ENCODE measurements at regions not wholly inside any gene's neighbourhood (a gene's known extent, or its start where the extent isn't known, plus 50 kb on each side); places are given as distances from the start of the nearest gene placed in this dataset.
"Not testable (repeated sequence)": the region's sequence is repeated elsewhere in the genome, so short reads cannot be mapped to it uniquely, and the experiment has no call there.

DNA sequence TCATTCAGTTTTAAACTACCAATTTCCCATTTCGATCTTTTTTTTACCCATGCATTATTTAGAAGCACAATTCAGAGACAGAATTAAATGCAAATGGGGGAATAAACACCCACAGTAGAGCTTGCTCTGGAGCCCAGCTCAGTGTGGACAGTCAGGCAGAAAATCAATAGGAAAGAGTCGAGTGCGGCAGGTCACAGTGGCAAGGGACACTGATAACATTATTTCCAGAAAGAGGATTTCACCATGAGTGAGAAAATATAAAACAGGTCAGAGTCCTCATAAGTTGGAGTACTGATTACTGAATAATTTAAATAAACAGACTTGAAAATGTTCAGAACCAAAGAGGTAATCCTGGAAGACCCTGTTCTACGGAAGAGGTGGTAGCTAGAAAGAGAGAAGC is 532.5 kb downstream of the CCSER2 start:
- 85% methylated on average over 4 of the region's 4 CpGs for WGBS
- H3K27ac ChIP-seq (ENCODE audit: low read length) = no peak overlapping the region
- H3K27me3 ChIP-seq (ENCODE audit: control insufficient read depth, insufficient read depth) = no peaks in the 10 kb centered on the region
- DNase-seq (no peak), ATAC-seq (no peak)
- intact Hi-C loops (cut with DNase I) = no loop called here
- no peaks in the 10 kb centered on the region for H3K9me3 ChIP-seq (ENCODE audit: control insufficient read depth, low read length)
- H3K4me1 ChIP-seq (ENCODE audit: control insufficient read depth, insufficient read depth, low read length) = no peaks in the 10 kb centered on the region
- no peak overlapping the region for H3K4me3 ChIP-seq (ENCODE audit: low read length)

DNA sequence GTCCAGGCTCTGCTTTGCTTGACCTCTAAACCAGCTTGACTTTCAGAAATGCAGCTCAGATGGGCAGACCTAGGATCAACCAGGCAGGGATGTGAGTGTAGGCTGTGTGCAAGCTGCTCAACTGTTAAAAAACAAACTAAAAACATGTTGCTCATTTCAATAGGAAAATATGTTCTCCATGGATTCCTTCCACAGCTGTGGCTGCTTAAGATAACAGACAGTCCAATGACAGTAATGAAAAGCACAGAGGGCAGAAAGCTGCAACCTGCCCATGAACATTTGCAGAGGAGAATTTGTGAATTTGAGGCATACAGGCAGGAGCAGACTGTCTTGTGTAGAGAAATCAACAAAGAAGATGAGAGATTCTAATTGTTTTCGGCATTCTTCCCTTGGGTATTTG is 534.2 kb downstream of the CCSER2 start:
- Histone ChIP-seq H3K4me3 (ENCODE audit: low read length) (no peak overlapping the region), H3K4me1 (ENCODE audit: control insufficient read depth, insufficient read depth, low read length) (no peaks in the 10 kb centered on the region), H3K9me3 (ENCODE audit: control insufficient read depth, low read length) (no peaks in the 10 kb centered on the region), H3K27ac (ENCODE audit: low read length) (no peak overlapping the region), H3K27me3 (ENCODE audit: control insufficient read depth, insufficient read depth) (no peaks in the 10 kb centered on the region)
- ATAC-seq (no peak), DNase-seq (no peak)
- intact Hi-C loops (cut with DNase I) = no loop called here
- WGBS = 45% methylated on average over 1 of the region's 1 CpG

DNA sequence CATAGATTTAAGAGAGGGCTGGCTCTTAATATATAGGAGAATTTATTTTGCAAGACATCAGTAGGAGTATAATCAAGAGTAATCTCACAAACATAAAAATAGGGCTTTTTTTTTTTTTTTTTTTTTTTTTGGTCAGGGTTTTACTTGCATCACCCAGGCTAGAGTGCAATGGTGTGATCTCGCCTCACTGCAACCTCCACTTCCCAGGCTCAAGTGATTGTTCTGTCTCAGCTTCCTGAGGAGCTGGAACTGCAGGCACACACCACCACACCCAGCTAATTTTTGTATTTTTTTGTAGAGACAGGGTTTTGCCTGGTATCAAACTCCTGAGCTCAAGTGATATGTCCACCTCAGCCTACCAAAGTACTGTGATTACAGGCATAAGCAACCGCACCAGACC is 535.3 kb downstream of the CCSER2 start:
- WGBS = 94% methylated on average over 2 of the region's 2 CpGs
- ATAC-seq (no peak), DNase-seq (no peak)
- intact Hi-C loops (cut with DNase I) = no loop called here
- H3K4me1 ChIP-seq (ENCODE audit: control insufficient read depth, insufficient read depth, low read length) = no peaks in the 10 kb centered on the region
- no peaks in the 10 kb centered on the region for H3K9me3 ChIP-seq (ENCODE audit: control insufficient read depth, low read length)
- H3K27ac ChIP-seq (ENCODE audit: low read length) = no peak overlapping the region
- H3K4me3 ChIP-seq (ENCODE audit: low read length) = no peak overlapping the region
- no peaks in the 10 kb centered on the region for H3K27me3 ChIP-seq (ENCODE audit: control insufficient read depth, insufficient read depth)

DNA sequence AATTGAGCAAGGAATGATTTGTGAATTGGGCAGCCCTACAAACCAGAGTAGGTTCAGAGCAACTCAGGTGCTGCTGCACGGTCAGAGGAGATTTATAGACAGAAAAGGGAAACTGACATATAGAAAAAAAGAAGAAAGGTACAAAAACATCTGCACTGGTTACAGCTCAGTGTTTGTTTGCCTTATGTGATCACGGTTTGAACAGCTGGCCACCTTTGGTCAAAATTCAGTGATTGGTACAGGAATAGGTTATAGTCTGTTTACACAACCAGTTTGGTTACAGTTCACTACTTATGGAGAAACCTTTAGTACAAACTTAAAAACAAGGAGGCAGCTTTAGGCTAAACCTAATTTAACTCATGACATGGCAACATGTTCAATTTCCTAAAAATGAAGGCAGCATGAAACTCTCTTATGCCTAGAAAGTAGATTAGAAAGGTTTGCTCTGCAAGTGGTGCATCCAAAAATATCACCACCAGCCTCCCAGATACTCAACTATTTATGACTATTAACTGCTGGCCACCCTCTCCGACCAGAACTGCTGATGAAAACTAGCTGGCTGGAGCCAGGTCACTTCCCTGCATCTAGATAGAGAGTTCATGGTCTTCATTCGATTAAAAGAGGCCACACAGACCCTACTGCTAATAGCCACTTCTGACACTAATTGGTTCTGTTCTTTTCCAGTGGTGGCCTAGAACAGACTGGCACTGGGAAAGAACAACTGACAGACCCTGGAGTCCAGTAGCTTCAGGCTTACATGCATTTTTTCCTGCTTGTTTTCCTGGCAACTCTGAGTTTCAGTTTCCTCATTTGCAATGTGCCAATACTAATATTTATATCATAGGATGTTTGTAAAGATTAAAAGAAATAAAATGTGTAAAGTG is 548.0 kb downstream of the CCSER2 start:
- WGBS = 42% methylated on average over 4 of the region's 4 CpGs
- Histone ChIP-seq H3K4me1 (ENCODE audit: control insufficient read depth, insufficient read depth, low read length) (no peaks in the 10 kb centered on the region), H3K27ac (ENCODE audit: low read length) (no peak overlapping the region), H3K4me3 (ENCODE audit: low read length) (no peak overlapping the region), H3K27me3 (ENCODE audit: control insufficient read depth, insufficient read depth) (no peaks in the 10 kb centered on the region), H3K9me3 (ENCODE audit: control insufficient read depth, low read length) (no peaks in the 10 kb centered on the region)
- DNase-seq = no peak
- peak in 1 of 2 donors; percentile 50 for ATAC-seq
- intact Hi-C loops (cut with DNase I) = no loop called here

DNA sequence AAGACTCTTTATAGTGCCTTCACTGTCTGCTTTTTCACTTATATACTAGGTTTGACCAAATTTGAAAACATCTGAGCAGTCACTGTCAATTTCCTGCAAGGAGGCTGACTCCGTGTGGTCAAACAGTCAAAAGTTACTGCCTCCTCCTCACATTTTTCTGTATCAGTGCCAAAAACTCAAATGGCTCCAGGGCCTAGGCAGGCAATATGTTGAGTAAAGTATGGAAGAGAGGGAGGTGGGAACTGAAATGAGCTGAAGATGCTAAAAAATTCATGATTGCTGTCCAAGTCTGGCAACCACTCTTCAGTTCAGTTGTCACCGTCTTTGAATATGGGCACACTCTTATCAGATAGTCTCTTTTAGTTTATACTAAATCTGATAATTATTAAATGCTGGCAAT is 551.6 kb downstream of the CCSER2 start:
- H3K27me3 ChIP-seq (ENCODE audit: control insufficient read depth, insufficient read depth) = no peaks in the 10 kb centered on the region
- no peak for DNase-seq
- H3K4me1 ChIP-seq (ENCODE audit: control insufficient read depth, insufficient read depth, low read length) = no peaks in the 10 kb centered on the region
- WGBS = 80% methylated on average over 2 of the region's 2 CpGs
- no peak overlapping the region for H3K27ac ChIP-seq (ENCODE audit: low read length)
- H3K4me3 ChIP-seq (ENCODE audit: low read length) = no peak overlapping the region
- intact Hi-C loops (cut with DNase I) = no loop called here
- no peak for ATAC-seq
- no peaks in the 10 kb centered on the region for H3K9me3 ChIP-seq (ENCODE audit: control insufficient read depth, low read length)

DNA sequence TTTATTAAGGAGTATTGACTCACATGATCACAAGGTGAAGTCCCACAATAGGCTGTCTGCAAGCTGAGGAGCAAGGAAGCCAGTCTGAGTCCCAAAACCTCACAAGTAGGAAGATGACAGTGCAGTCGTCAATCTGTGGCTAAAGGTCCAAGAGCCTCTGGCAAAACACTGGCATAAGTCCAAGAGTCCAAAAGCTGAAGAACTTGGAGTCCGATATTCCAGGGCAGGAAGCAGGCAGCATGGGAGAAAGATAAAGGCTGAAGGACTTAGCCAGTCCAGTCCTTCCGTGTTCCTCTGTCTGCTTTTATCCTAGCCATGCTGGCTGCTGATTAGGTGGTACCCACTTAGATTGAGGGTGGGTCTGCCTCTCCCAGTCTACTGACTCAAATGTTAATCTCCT is 553.3 kb downstream of the CCSER2 start:
- intact Hi-C loops (cut with DNase I); DNase-seq; H3K9me3 ChIP-seq (ENCODE audit: control insufficient read depth, low read length); H3K27me3 ChIP-seq (ENCODE audit: control insufficient read depth, insufficient read depth); H3K4me1 ChIP-seq (ENCODE audit: control insufficient read depth, insufficient read depth, low read length); H3K27ac ChIP-seq (ENCODE audit: low read length); H3K4me3 ChIP-seq (ENCODE audit: low read length); ATAC-seq: not testable (repeated sequence)
- 54% methylated on average over 3 of the region's 3 CpGs for WGBS

DNA sequence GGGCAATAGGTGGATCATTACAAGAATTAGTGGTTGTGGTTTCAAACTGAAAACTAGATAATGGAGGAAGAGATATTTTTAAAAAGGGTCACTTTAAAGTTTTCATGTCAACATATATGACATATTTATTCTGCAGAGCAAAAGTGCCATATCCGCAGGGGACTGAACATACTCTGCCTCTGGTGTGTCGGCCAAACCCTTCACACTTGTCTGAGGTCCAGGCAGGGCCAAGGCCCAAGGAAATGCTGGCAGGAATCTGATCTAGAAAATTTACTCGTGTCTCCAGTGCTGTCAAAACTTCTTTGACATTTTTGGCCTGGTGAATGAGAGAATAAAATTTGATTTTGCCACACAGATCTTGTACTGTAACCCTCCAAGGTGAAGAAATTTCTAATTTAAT is 562.3 kb downstream of the CCSER2 start:
- Histone ChIP-seq H3K9me3 (ENCODE audit: control insufficient read depth, low read length) (no peaks in the 10 kb centered on the region), H3K4me1 (ENCODE audit: control insufficient read depth, insufficient read depth, low read length) (no peaks in the 10 kb centered on the region), H3K27me3 (ENCODE audit: control insufficient read depth, insufficient read depth) (no peaks in the 10 kb centered on the region), H3K4me3 (ENCODE audit: low read length) (no peak overlapping the region), H3K27ac (ENCODE audit: low read length) (no peak overlapping the region)
- intact Hi-C loops (cut with DNase I) = no loop called here
- DNase-seq (no peak), ATAC-seq (no peak)
- 40% methylated on average over 3 of the region's 3 CpGs for WGBS

DNA sequence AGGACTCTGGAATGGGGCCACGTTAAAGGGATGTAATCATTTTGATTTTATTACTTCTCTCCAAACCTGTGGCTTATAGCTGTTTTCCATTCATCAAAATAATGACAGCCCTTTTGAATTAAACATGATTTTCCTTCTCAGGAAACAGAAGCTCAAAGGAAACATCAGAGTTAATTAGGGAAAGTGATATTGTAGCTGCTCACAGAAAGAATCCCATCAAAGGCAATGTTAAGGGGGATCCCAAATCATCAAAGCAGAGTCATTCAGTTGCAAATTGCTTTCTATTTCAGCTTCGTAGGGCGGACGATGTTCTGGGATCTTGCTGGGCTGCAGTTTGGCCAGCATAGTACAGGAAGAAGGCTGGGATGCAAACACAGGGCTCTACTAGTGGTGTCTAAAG is 563.2 kb downstream of the CCSER2 start:
- Histone ChIP-seq H3K27ac (ENCODE audit: low read length) (no peak overlapping the region), H3K9me3 (ENCODE audit: control insufficient read depth, low read length) (no peaks in the 10 kb centered on the region), H3K4me3 (ENCODE audit: low read length) (no peak overlapping the region), H3K4me1 (ENCODE audit: control insufficient read depth, insufficient read depth, low read length) (no peaks in the 10 kb centered on the region), H3K27me3 (ENCODE audit: control insufficient read depth, insufficient read depth) (no peaks in the 10 kb centered on the region)
- DNase-seq (no peak), ATAC-seq (no peak)
- intact Hi-C loops (cut with DNase I) = no loop called here
- 72% methylated on average over 4 of the region's 4 CpGs for WGBS

DNA sequence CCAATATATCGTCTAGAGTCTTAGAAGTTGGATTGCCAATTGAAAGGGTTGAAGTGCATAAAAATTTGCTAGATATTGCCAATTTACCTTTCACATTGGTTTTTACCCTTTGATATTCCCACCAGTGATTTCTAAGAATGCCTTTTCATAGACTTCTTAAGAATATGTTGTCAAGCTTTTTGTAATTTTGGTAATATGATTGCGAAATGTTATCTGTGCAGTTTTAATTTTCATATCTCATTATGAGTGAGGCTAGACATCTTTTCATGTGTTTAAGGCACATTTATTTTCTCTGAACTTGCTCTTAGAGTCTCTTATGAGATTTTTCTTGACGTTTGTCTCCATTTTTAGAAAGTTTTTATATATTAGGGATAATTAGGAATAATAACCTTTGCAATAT is 567.2 kb downstream of the CCSER2 start:
- Histone ChIP-seq H3K27me3 (ENCODE audit: control insufficient read depth, insufficient read depth) (no peaks in the 10 kb centered on the region), H3K27ac (ENCODE audit: low read length) (no peak overlapping the region), H3K9me3 (ENCODE audit: control insufficient read depth, low read length) (no peaks in the 10 kb centered on the region), H3K4me3 (ENCODE audit: low read length) (no peak overlapping the region), H3K4me1 (ENCODE audit: control insufficient read depth, insufficient read depth, low read length) (no peaks in the 10 kb centered on the region)
- intact Hi-C loops (cut with DNase I) = no loop called here
- no peak for DNase-seq
- 66% methylated on average over 3 of the region's 3 CpGs for WGBS
- ATAC-seq = no peak

DNA sequence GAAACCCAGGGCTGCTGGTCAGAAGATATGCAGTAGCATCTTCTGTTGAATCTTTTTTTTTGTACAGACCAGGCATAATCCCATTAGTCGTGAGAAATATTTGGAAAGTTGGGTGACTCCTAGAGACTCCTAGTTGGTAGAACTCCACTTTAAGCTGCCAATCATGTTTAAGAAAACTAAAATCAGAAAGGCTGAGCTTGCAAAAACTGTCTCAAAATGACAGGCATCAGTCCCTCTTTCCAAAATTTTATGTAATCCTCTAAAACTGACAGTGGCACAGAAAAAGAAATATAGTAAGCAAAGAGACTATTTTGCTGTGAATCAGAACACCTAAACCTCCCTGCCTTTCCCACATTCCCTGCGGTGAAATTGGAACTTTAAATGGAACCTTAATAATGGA is 568.5 kb downstream of the CCSER2 start:
- Histone ChIP-seq H3K4me3 (ENCODE audit: low read length) (no peak overlapping the region), H3K27ac (ENCODE audit: low read length) (no peak overlapping the region), H3K9me3 (ENCODE audit: control insufficient read depth, low read length) (no peaks in the 10 kb centered on the region), H3K27me3 (ENCODE audit: control insufficient read depth, insufficient read depth) (no peaks in the 10 kb centered on the region), H3K4me1 (ENCODE audit: control insufficient read depth, insufficient read depth, low read length) (no peaks in the 10 kb centered on the region)
- ATAC-seq (no peak), DNase-seq (no peak)
- intact Hi-C loops (cut with DNase I) = no loop called here
- 93% methylated on average over 2 of the region's 2 CpGs for WGBS

DNA sequence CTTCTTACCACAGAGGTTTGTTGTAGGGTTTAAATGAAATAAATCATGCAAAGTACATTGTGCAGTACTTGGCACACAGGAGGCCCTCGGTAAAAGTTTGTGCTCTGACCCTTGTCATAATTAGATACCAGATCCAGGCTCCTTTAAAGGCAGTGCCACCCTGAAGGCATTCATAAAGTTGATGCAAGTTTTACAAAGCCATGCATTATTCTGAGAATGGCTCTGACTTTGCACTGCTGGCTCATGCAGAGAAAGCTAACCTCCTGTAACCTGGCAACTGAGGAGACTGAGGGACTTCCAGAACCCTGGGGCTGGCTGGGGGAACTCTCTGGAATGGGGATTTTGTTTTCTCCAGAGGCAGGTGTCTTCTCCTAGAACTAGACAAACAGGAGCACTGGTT is 570.9 kb downstream of the CCSER2 start:
- H3K9me3 ChIP-seq (ENCODE audit: control insufficient read depth, low read length) = no peaks in the 10 kb centered on the region
- DNase-seq = no peak
- no peak overlapping the region for H3K27ac ChIP-seq (ENCODE audit: low read length)
- H3K4me1 ChIP-seq (ENCODE audit: control insufficient read depth, insufficient read depth, low read length) = no peaks in the 10 kb centered on the region
- intact Hi-C loops (cut with DNase I) = no loop called here
- H3K4me3 ChIP-seq (ENCODE audit: low read length) = no peak overlapping the region
- WGBS = 69% methylated on average over 1 of the region's 1 CpG
- no peak for ATAC-seq
- H3K27me3 ChIP-seq (ENCODE audit: control insufficient read depth, insufficient read depth) = no peaks in the 10 kb centered on the region

DNA sequence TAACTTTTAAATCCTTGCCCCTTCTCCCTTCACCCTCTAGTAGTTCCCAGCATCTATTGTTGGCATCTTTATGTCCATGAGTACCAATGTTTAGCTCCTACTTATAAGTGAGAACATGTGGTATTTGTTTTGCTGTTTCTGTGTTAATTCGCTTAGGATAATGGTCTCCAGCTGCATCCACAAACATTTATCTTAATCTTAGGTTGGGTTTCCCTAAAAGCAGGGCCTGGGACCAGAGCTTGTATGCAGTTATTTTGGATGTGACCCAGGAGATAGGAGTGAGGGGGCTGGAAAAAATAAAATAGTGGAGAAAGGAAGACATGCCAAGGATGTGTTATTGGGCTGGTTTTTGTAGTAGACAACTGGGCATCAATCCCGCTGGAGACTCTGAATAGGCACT is 571.8 kb downstream of the CCSER2 start:
- no peak overlapping the region for H3K4me3 ChIP-seq (ENCODE audit: low read length)
- no peak for ATAC-seq
- DNase-seq = no peak
- no peaks in the 10 kb centered on the region for H3K9me3 ChIP-seq (ENCODE audit: control insufficient read depth, low read length)
- H3K27ac ChIP-seq (ENCODE audit: low read length) = no peak overlapping the region
- WGBS = 58% methylated on average over 2 of the region's 2 CpGs
- intact Hi-C loops (cut with DNase I) = no loop called here
- no peaks in the 10 kb centered on the region for H3K4me1 ChIP-seq (ENCODE audit: control insufficient read depth, insufficient read depth, low read length)
- no peaks in the 10 kb centered on the region for H3K27me3 ChIP-seq (ENCODE audit: control insufficient read depth, insufficient read depth)

All from right cardiac atrium (tissue), 5 donors.